GM18505 (cell line): ENCODE measurements at regions not wholly inside any gene's neighbourhood (a gene's known extent, or its start where the extent isn't known, plus 50 kb on each side); places are given as distances from the start of the nearest gene placed in this dataset.

Experiments used
- ATAC-seq: cut with Tn5 transposase; IDR thresholded peaks from one replicate; pipeline ENCODE4 v1.9.1; 2021; ENCODE audit not compliant: unreplicated experiment
- POLR2A ChIP-seq: IDR thresholded peaks from 4 replicates; pipeline ENCODE4 v1.6.1; 2011; ENCODE audit warnings: borderline replicate concordance; ENCODE audit not compliant: insufficient read depth, insufficient read length; ENCODE audit errors: extremely low read depth

- TF ChIP-seq POLR2A, result no peak
Observed at GRCh38 chr3:81326245-81326644, 435.2 kb downstream of the GBE1 start.

GRCh38 chr3:81320862-81321261 lies 440.6 kb downstream of the GBE1 start:
- no peak for ATAC-seq
- no peak for TF ChIP-seq POLR2A

More at GRCh38 chr3:81326245-81326644, 435.2 kb downstream of the GBE1 start:
- no peak for ATAC-seq

- no peak for ATAC-seq
- TF ChIP-seq POLR2A, result no peak
Observed at GRCh38 chr3:81315030-81315429, 446.4 kb downstream of the GBE1 start.

GRCh38 chr3:81311321-81311720 lies 450.1 kb downstream of the GBE1 start:
- TF ChIP-seq POLR2A, result no peak
- no peak for ATAC-seq

- no peak for ATAC-seq
- no peak for TF ChIP-seq POLR2A
Observed at GRCh38 chr3:81308306-81308705, 453.1 kb downstream of the GBE1 start.

- no peak for TF ChIP-seq POLR2A
- no peak for ATAC-seq
Observed at GRCh38 chr3:81307221-81307620, 454.2 kb downstream of the GBE1 start.

- no peak for ATAC-seq
- TF ChIP-seq POLR2A, result no peak
Observed at GRCh38 chr3:81303321-81303720, 458.1 kb downstream of the GBE1 start.

- TF ChIP-seq POLR2A, result no peak
- ATAC-seq, result peak; percentile 70
Observed at GRCh38 chr3:81302045-81302444, 459.4 kb downstream of the GBE1 start.

GRCh38 chr3:81301230-81301629 lies 460.2 kb downstream of the GBE1 start:
- TF ChIP-seq POLR2A, result no peak
- ATAC-seq, result no peak

- ATAC-seq, result no peak
- no peak for TF ChIP-seq POLR2A
Observed at GRCh38 chr3:81300324-81300927, 461.0 kb downstream of the GBE1 start.

GRCh38 chr3:81299481-81299880 lies 462.0 kb downstream of the GBE1 start:
- no peak for TF ChIP-seq POLR2A
- no peak for ATAC-seq

GRCh38 chr3:81295906-81296577 lies 465.4 kb downstream of the GBE1 start:
- no peak for TF ChIP-seq POLR2A
- ATAC-seq, result no peak

- ATAC-seq, result no peak
Observed at GRCh38 chr3:81293156-81293555, 468.3 kb downstream of the GBE1 start.

GRCh38 chr3:81291586-81291985 lies 469.9 kb downstream of the GBE1 start:
- TF ChIP-seq POLR2A, result no peak
- no peak for ATAC-seq

More at GRCh38 chr3:81293156-81293555, 468.3 kb downstream of the GBE1 start:
- TF ChIP-seq POLR2A, result no peak
